Adrenal gland (tissue), 9 donors: ENCODE measurements at regions not wholly inside any gene's neighbourhood (a gene's known extent, or its start where the extent isn't known, plus 50 kb on each side); places are given as distances from the start of the nearest gene placed in this dataset.

ENCODE experiments used
- DNase-seq, 7 donors: peaks; one replicate each; pipeline ENCODE4 v3.0.0-alpha.2; 2019 to 2020
- H3K27ac ChIP-seq, 5 donors: fragments of 200-600 bp; sonication (generic) in 4 of 5; 1 replicate in 3 of 5; 2 replicates in 2 of 5; pipeline versions ENCODE4 v1.5.1 to v1.8.0; 2016 to 2020; ENCODE audit warnings: mild to moderate bottlenecking in 1 of 5
- H3K27me3 ChIP-seq: fragments of 200-600 bp; 2 replicates; pipeline ENCODE4 v1.8.0; 2021
- H3K36me3 ChIP-seq, 2 donors: fragments of 200-600 bp; replicated peaks in 1 of 2; 1 replicate in 1 of 2; 2 replicates in 1 of 2; pipeline versions ENCODE4 v1.5.1 to v1.8.0; 2018 to 2022
- H3K4me1 ChIP-seq, 2 donors: fragments of 200-600 bp; replicated peaks in 1 of 2; 1 replicate in 1 of 2; 2 replicates in 1 of 2; pipeline versions ENCODE4 v1.5.1 to v1.8.0; 2018 to 2021
- H3K4me3 ChIP-seq, 4 donors: fragments of 200-600 bp; sonication (generic) in 3 of 4; one replicate each; pipeline ENCODE4 v1.5.1; 2016 to 2018
- H3K9me3 ChIP-seq, 3 donors: fragments of 200-600 bp; sonication (generic) in 1 of 3; replicated peaks in 1 of 3; 1 replicate in 2 of 3; 2 replicates in 1 of 3; pipeline versions ENCODE4 v1.5.1 to v1.8.0; 2016 to 2021
- POLR2A ChIP-seq, 2 donors: fragments of 450-650 bp; IDR thresholded peaks; one replicate each; pipeline ENCODE4 v1.6.1; 2017; ENCODE audit warnings: antibody characterized with exemption in 2 of 2, mild to moderate bottlenecking in 2 of 2, moderate library complexity in 1 of 2
- WGBS, 4 donors: extraction: QIAGEN DNeasy Blood & Tissue Kit in 2 of 4; methylation state at CpG; one replicate each; pipeline versions ENCODE4 v1.1.5 to v1.1.7; 2013 to 2017; 5-methylcytosine and 5-hydroxymethylcytosine counted together
- intact Hi-C, 2 donors: fragments of 100-400 bp; cut with DNase I; formaldehyde crosslinking; loops; one replicate each; pipeline versions ENCODE4 v1.14.1 to v1.15.0; 2022 to 2023
- TF ChIP-seq, protein P1 (sequence below), 6 experiments: fragments of 450-650 bp in 4 of 6; fragments of 200-600 bp in 2 of 6; sonication (generic) in 1 of 6; IDR thresholded peaks; 1 replicate in 5 of 6; 2 replicates in 1 of 6; pipeline versions ENCODE4 v1.5.1 to v1.8.0; 2016 to 2021; ENCODE audit warnings: antibody characterized with exemption in 6 of 6, mild to moderate bottlenecking in 2 of 6, moderate library complexity in 1 of 6
- donor health status: healthy with polysubstance abuse.
- donor health status: Bipolar disorder and iron deficiency.
- donor health status: DM: yes; HTN: yes; CAD: no.
- donor health status: DM: no; HTN: no; CAD: no.
- donor health status: DM: no; HTN: no; CAD: no.

DNA sequence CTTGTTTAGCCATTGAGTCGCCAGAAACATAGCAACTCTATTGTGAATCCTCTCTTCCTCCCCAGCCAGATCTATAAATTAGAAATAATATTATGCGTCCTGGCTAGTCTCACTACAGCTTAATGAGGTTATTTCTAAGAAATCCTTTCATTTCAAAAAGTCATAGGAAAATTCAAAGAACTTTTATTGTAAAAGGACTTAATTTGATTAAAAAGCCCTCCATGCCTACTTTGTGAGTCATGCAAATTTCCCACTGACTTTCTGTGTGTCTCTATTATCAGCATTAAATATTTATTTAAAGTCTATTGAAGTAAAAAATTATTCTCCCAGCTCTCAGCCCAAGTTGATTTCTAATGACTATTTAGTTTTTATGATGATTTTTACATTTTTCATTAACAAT lies 160.7 kb downstream of the PHLDA1 start:
- Histone ChIP-seq H3K4me1 (no peaks in the 10 kb centered on the region), H3K36me3 (no peaks in the 10 kb centered on the region), H3K9me3 (no peaks in the 10 kb centered on the region), H3K27ac (no peak overlapping the region), H3K27me3 (no peaks in the 10 kb centered on the region), H3K4me3 (no peak overlapping the region)
- intact Hi-C loops: no loop called here
- WGBS, 4 donors: 80 to 87% (median 87%) methylated on average over 2 of the region's 2 CpGs
- no peak for TF ChIP-seq POLR2A (IDR thresholded peaks at IDR 0.05)
- TF ChIP-seq, protein P1, sequence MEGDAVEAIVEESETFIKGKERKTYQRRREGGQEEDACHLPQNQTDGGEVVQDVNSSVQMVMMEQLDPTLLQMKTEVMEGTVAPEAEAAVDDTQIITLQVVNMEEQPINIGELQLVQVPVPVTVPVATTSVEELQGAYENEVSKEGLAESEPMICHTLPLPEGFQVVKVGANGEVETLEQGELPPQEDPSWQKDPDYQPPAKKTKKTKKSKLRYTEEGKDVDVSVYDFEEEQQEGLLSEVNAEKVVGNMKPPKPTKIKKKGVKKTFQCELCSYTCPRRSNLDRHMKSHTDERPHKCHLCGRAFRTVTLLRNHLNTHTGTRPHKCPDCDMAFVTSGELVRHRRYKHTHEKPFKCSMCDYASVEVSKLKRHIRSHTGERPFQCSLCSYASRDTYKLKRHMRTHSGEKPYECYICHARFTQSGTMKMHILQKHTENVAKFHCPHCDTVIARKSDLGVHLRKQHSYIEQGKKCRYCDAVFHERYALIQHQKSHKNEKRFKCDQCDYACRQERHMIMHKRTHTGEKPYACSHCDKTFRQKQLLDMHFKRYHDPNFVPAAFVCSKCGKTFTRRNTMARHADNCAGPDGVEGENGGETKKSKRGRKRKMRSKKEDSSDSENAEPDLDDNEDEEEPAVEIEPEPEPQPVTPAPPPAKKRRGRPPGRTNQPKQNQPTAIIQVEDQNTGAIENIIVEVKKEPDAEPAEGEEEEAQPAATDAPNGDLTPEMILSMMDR (IDR thresholded peaks at IDR 0.05): no peak
- no peak for DNase-seq

DNA sequence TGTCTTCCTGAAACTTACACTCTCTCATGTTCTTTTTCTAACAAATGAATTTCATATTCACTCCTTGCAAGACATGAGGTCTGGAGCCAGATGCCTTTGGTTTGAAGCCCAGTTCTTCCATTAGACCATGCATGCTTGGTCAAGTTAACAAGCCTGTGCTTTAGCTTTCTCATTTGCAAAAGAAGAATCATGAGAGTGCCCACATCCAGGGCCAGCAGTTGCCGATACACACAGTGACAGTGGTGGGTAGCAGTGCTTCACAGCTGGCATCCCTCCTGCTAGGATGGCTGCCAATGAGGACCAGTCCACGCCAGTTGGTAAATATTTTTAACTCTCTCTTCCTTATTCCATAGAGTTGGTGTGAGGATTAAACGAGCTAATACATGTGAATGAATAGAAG lies 163.1 kb downstream of the PHLDA1 start:
- Histone ChIP-seq H3K27me3 (no peaks in the 10 kb centered on the region), H3K4me1 (no peaks in the 10 kb centered on the region), H3K36me3 (no peaks in the 10 kb centered on the region), H3K27ac (no peak overlapping the region), H3K9me3 (no peaks in the 10 kb centered on the region), H3K4me3 (no peak overlapping the region)
- no peak for DNase-seq
- TF ChIP-seq, protein P1 (IDR thresholded peaks at IDR 0.05): no peak
- TF ChIP-seq POLR2A (IDR thresholded peaks at IDR 0.05): no peak
- intact Hi-C loops: no loop called here
- 89 to 93% (median 92%) methylated on average over 3 of the region's 3 CpGs for WGBS, 4 donors

DNA sequence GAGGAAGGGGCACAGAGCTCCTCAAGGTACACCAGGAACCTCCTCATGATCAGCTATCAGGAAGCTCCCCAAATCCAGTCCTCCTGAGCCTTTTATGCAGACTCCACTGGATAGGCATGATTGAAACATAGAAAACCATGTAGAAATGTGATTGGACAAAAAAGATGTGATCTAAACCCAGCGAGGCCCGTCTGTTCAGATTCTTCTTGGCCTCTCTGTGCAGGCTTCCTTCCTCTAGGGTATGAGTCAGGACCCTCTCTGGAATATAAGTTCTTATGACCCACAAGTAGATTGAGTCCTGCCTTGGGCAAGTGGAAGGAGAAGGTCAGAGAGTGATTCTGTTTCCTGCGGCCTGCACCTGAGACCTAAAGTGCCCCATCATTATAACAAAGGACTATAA lies 166.3 kb downstream of the PHLDA1 start:
- H3K4me3 ChIP-seq: no peak overlapping the region
- no peaks in the 10 kb centered on the region for H3K36me3 ChIP-seq
- H3K27me3 ChIP-seq: no peaks in the 10 kb centered on the region
- no peaks in the 10 kb centered on the region for H3K9me3 ChIP-seq
- intact Hi-C loops: no loop called here
- TF ChIP-seq POLR2A (IDR thresholded peaks at IDR 0.05): no peak
- TF ChIP-seq, protein P1 (IDR thresholded peaks at IDR 0.05): no peak
- 88 to 93% (median 91%) methylated on average over 3 of the region's 3 CpGs for WGBS, 4 donors
- peaks cover 0 to 3% of the 10 kb centered on the region in 2 donors for H3K4me1 ChIP-seq
- no peak overlapping the region for H3K27ac ChIP-seq
- DNase-seq: no peak

DNA sequence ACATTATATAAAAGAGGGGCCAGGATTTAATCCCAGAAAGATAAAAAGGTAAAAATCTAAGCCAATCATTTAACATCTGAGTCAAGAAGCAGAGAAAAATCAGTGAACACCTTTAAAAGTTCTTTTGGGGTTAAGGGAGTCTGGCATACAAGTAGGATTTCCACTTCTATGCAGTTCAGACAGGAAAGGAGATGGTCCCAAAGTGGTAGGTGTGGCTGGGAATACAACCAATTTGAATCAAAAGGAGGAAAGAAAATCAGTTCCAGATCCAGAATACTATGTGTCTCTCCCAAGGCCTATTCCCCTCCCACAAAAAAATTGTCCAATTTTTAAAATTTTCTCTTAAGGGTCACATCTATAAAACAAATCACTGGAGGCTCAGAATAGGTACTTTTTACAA lies 167.4 kb downstream of the PHLDA1 start:
- DNase-seq: no peak
- Histone ChIP-seq H3K9me3 (no peaks in the 10 kb centered on the region), H3K4me1 (peaks cover 0 to 3% of the 10 kb centered on the region in 2 donors), H3K27ac (no peak overlapping the region), H3K4me3 (no peak overlapping the region), H3K27me3 (no peaks in the 10 kb centered on the region), H3K36me3 (no peaks in the 10 kb centered on the region)
- intact Hi-C loops: no loop called here
- TF ChIP-seq POLR2A (IDR thresholded peaks at IDR 0.05): no peak
- TF ChIP-seq, protein P1 (IDR thresholded peaks at IDR 0.05): no peak
